ENCODE measurements at regions not wholly inside any gene's neighbourhood (a gene's known extent, or its start where the extent isn't known, plus 50 kb on each side); places are given as distances from the start of the nearest gene placed in this dataset. TPM values are rescaled to one million over a fixed set of nuclear protein-coding genes. Genes with fewer than 3 reads are reported as not detected.

GRCh38 chr22:46098525-46099475 is 51.5 kb upstream of the PPARA start:
- no peaks in the 10 kb centered on the region for H3K4me1 ChIP-seq (ENCODE audit: control insufficient read depth, insufficient read depth, low read length)
- H3K36me3 ChIP-seq (ENCODE audit: control insufficient read depth, insufficient read depth, low read length), result no peaks in the 10 kb centered on the region
- H3K9ac ChIP-seq (ENCODE audit: extremely low read depth, low read length, poor library complexity, severe bottlenecking), result no peak overlapping the region
- Mint-ChIP-seq H3K27ac (no peak overlapping the region), H3K27me3 (ENCODE audit: insufficient read depth) (no peaks in the 10 kb centered on the region), H3K36me3 (ENCODE audit: low read depth) (no peaks in the 10 kb centered on the region), H3K4me1 (no peaks in the 10 kb centered on the region), H3K4me3 (no peak overlapping the region), H3K9me3 (no peaks in the 10 kb centered on the region)
- no peak overlapping the region for H3K4me3 ChIP-seq (ENCODE audit: low read length)
- WGBS, 2 experiments (ENCODE audit: insufficient coverage in 1 of 2, insufficient read length in 1 of 2), result 87% methylated on average over 3 to 31 of the region's 31 CpGs
- no peak for TF ChIP-seq CTCF (conservative IDR thresholded peaks at IDR 0.05)
- H3K9me3 ChIP-seq (ENCODE audit: control insufficient read depth, low read length), result no peaks in the 10 kb centered on the region
- no peak for DNase-seq
- H3K27me3 ChIP-seq (ENCODE audit: control insufficient read depth, insufficient read depth, low read length, poor library complexity, severe bottlenecking), result no peaks in the 10 kb centered on the region
- peak overlapping the region; percentile 80 for H3K27ac ChIP-seq (ENCODE audit: low read depth, low read length)

- no peak for DNase-seq
- H3K4me1 Mint-ChIP-seq, result no peaks in the 10 kb centered on the region
- no peaks in the 10 kb centered on the region for H3K36me3 Mint-ChIP-seq (ENCODE audit: low read depth)
- H3K9me3 Mint-ChIP-seq, result no peaks in the 10 kb centered on the region
- no peak overlapping the region for H3K4me3 Mint-ChIP-seq
- no peaks in the 10 kb centered on the region for H3K4me1 ChIP-seq (ENCODE audit: control insufficient read depth, insufficient read depth, low read length)
- H3K27me3 Mint-ChIP-seq (ENCODE audit: insufficient read depth), result no peaks in the 10 kb centered on the region
- WGBS, 2 experiments (ENCODE audit: insufficient coverage in 1 of 2, insufficient read length in 1 of 2), result 88 to 100% methylated on average over 2 to 4 of the region's 4 CpGs
- H3K9ac ChIP-seq (ENCODE audit: extremely low read depth, low read length, poor library complexity, severe bottlenecking), result no peak overlapping the region
- H3K9me3 ChIP-seq (ENCODE audit: control insufficient read depth, low read length), result no peaks in the 10 kb centered on the region
- no peaks in the 10 kb centered on the region for H3K36me3 ChIP-seq (ENCODE audit: control insufficient read depth, insufficient read depth, low read length)
- H3K4me3 ChIP-seq (ENCODE audit: low read length), result no peak overlapping the region
- peak overlapping the region; percentile 80 for H3K27ac ChIP-seq (ENCODE audit: low read depth, low read length)
- no peak overlapping the region for H3K27ac Mint-ChIP-seq
- H3K27me3 ChIP-seq (ENCODE audit: control insufficient read depth, insufficient read depth, low read length, poor library complexity, severe bottlenecking), result no peaks in the 10 kb centered on the region
- peak; percentile 31 for TF ChIP-seq CTCF (conservative IDR thresholded peaks at IDR 0.05)
Measured at GRCh38 chr22:46099740-46100139, 50.6 kb upstream of the PPARA start.

- no peak overlapping the region for H3K27ac Mint-ChIP-seq
- Histone ChIP-seq H3K9me3 (ENCODE audit: control insufficient read depth, low read length) (no peaks in the 10 kb centered on the region), H3K9ac (ENCODE audit: extremely low read depth, low read length, poor library complexity, severe bottlenecking) (no peak overlapping the region), H3K36me3 (ENCODE audit: control insufficient read depth, insufficient read depth, low read length) (no peaks in the 10 kb centered on the region), H3K4me1 (ENCODE audit: control insufficient read depth, insufficient read depth, low read length) (no peaks in the 10 kb centered on the region), H3K4me3 (ENCODE audit: low read length) (no peak overlapping the region), H3K27ac (ENCODE audit: low read depth, low read length) (no peak overlapping the region), H3K27me3 (ENCODE audit: control insufficient read depth, insufficient read depth, low read length, poor library complexity, severe bottlenecking) (no peaks in the 10 kb centered on the region)
- no peaks in the 10 kb centered on the region for H3K9me3 Mint-ChIP-seq
- H3K36me3 Mint-ChIP-seq (ENCODE audit: low read depth), result no peaks in the 10 kb centered on the region
- WGBS, 2 experiments (ENCODE audit: insufficient coverage in 1 of 2, insufficient read length in 1 of 2), result 94% methylated on average over 7 to 21 of the region's 21 CpGs
- no peak overlapping the region for H3K4me3 Mint-ChIP-seq
- TF ChIP-seq CTCF (conservative IDR thresholded peaks at IDR 0.05), result no peak
- no peaks in the 10 kb centered on the region for H3K27me3 Mint-ChIP-seq (ENCODE audit: insufficient read depth)
- no peak for DNase-seq
- H3K4me1 Mint-ChIP-seq, result no peaks in the 10 kb centered on the region
Measured at GRCh38 chr22:46100401-46101105, 49.8 kb upstream of the PPARA start.

Small RNAs in the stretch of these regions (microRNA-seq; reads per million reads assigned to microRNA genes)
- gene MIR3619 (ENCODE audit: borderline microRNAs expressed), result not detected

Measured in endodermal cell (in vitro differentiated cells).